ENCODE measurements at regions not wholly inside any gene's neighbourhood (a gene's known extent, or its start where the extent isn't known, plus 50 kb on each side); places are given as distances from the start of the nearest gene placed in this dataset.

DNA sequence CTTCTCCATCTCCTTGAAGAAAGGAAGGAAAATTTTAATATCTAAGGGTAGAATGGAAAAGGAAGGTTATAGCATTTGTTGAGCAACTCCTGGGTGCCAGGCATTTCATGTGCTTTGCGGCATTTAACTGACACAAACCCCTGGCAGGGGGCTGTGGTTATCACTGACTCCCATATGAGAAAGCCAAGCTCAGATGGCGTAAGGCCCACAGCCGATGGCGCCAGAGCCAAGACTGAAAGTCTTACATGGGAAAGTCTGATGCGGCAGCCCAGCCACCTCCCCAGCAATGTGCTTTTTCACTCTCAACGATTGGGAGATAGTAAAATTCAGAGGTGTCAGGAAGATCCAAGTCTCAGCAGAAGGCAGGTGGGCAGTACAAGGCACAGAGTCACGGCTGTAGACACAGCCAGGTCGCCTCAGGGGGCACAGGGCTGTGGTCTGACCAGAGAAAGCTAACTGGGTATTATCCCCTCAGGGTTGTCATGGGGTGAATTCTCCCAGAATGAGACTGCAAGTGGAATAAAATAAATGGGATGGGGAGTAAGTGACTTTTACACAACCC, 324.2 kb upstream of the NCKAP5 start:
- no peak overlapping the region for H2BK120ac ChIP-seq (replicated peaks; ENCODE audit: low read depth, low read length)
- H3K14ac ChIP-seq (ENCODE audit: insufficient read length) = no peak overlapping the region
- H3K4ac ChIP-seq (replicated peaks; ENCODE audit: insufficient read length, low read depth, low read length) = no peak overlapping the region
- no peak overlapping the region for H3K23ac ChIP-seq (ENCODE audit: insufficient read length)
- H2BK12ac ChIP-seq (ENCODE audit: low read depth, low read length) = no peak overlapping the region
- H2BK5ac ChIP-seq (ENCODE audit: low read depth, low read length) = no peak overlapping the region
- POLR2A ChIA-PET (ENCODE audit: partially characterized antibody) = no interaction called here
- no peak overlapping the region for H3K18ac ChIP-seq (ENCODE audit: extremely low read depth, low read length)
- H3K4me2 ChIP-seq (ENCODE audit: insufficient read depth in 1 of 2, low read depth in 2 of 2, low read length in 2 of 2) = no peak overlapping the region
- no peak overlapping the region for H3K27ac ChIP-seq (ENCODE audit: low read depth, low read length)
- H4K8ac ChIP-seq (ENCODE audit: extremely low read depth, insufficient read depth, low read length) = no peak overlapping the region
- no peaks in the 10 kb centered on the region; a peak in 1 of 7 replicates for H3K4me1 ChIP-seq (replicated peaks in 1 of 4; ENCODE audit: control insufficient read depth in 3 of 4, insufficient read depth in 4 of 4, low read length in 3 of 4)
- no peak overlapping the region for H2AFZ ChIP-seq (ENCODE audit: low read length)
- H3K23me2 ChIP-seq (ENCODE audit: low read depth, low read length) = no peaks in the 10 kb centered on the region
- FAIRE-seq = no peak
- H3K9me3 ChIP-seq (ENCODE audit: insufficient read depth in 2 of 2, low read depth in 1 of 2, low read length in 1 of 2) = peaks cover 0 to 5% of the 10 kb centered on the region in 2 experiments; a peak in 2 of 4 replicates
- H3K79me2 ChIP-seq (ENCODE audit: control insufficient read depth in 1 of 2, insufficient read depth in 2 of 2, low read length in 2 of 2) = no peaks in the 10 kb centered on the region
- H3K27me3 ChIP-seq (replicated peaks in 1 of 4; ENCODE audit: control insufficient read depth in 3 of 4, extremely low read depth in 1 of 4, insufficient read depth in 3 of 4, low read length in 3 of 4) = no peaks in the 10 kb centered on the region
- no peak for DNase-seq (ENCODE audit: low read depth in 1 of 2, low spot score in 2 of 2)
- no peak overlapping the region for H4K5ac ChIP-seq (ENCODE audit: insufficient read length, low read depth, low read length)
- H3K56ac ChIP-seq (replicated peaks; ENCODE audit: insufficient read length, low read depth, low read length) = no peak overlapping the region
- no peak overlapping the region for H4K91ac ChIP-seq (replicated peaks; ENCODE audit: insufficient read length, low read length)
- H3K36me3 ChIP-seq (ENCODE audit: control insufficient read depth in 2 of 4, insufficient read depth in 4 of 4, low read length in 3 of 4) = no peaks in the 10 kb centered on the region
- no peaks in the 10 kb centered on the region for H3K79me1 ChIP-seq (ENCODE audit: low read depth, low read length)
- no peak overlapping the region for H2BK15ac ChIP-seq (ENCODE audit: low read length)
- H3K9ac ChIP-seq (replicated peaks in 1 of 4; ENCODE audit: extremely low read depth in 1 of 4, low read depth in 3 of 4, low read length in 3 of 4) = no peak overlapping the region
- no peak overlapping the region for H3K4me3 ChIP-seq (ENCODE audit: extremely low read depth in 1 of 4, insufficient read depth in 2 of 4, low read depth in 3 of 4, low read length in 4 of 4)
- 87% methylated on average over 8 of the region's 8 CpGs; no CpG with 5 or more reads in 1 of the 2 experiments for WGBS, 2 experiments (ENCODE audit: extremely low coverage in 1 of 2, insufficient coverage in 1 of 2, insufficient read length in 1 of 2, insufficient replicate concordance in 2 of 2, low coverage in 1 of 2, low lambda C conversion rate in 2 of 2, missing lambda C conversion rate in 1 of 2)
- no peak overlapping the region for H2BK20ac ChIP-seq (ENCODE audit: low read length)
- H2AK5ac ChIP-seq (ENCODE audit: low read depth, low read length) = no peak overlapping the region
- no peaks in the 10 kb centered on the region for H4K20me1 ChIP-seq (replicated peaks in 1 of 2; ENCODE audit: control insufficient read depth in 1 of 2, insufficient read depth in 2 of 2, low read length in 2 of 2)
- CTCF ChIA-PET (ENCODE audit: partially characterized antibody) = interaction anchor here (0.6 kb wide), 1 partner anchor 182 kb away, joined by 3 read pairs; no protein-coding TSS in a partner anchor
- TF ChIP-seq BCL11A (IDR thresholded peaks at IDR 0.05; ENCODE audit: low read depth in 2 of 2, low read length in 2 of 2) (no peak), MAFK (IDR thresholded peaks at IDR 0.05; ENCODE audit: low read depth, low read length) (no peak), PHF8 (conservative IDR thresholded peaks at IDR 0.05; ENCODE audit: low read depth, low read length) (no peak), EGR1 (IDR thresholded peaks at IDR 0.05; ENCODE audit: borderline replicate concordance, low read depth, low read length) (no peak), ASH2L (IDR thresholded peaks at IDR 0.05; ENCODE audit: low read length) (no peak), CBX5 (IDR thresholded peaks at IDR 0.05; ENCODE audit: low read depth, low read length) (no peak), TAF7 (optimal IDR thresholded peaks at IDR 0.05; ENCODE audit: borderline replicate concordance, low read depth, low read length) (no peak), TEAD4 (IDR thresholded peaks at IDR 0.05; ENCODE audit: low read depth, low read length) (no peak), YY1 (IDR thresholded peaks at IDR 0.05; ENCODE audit: low read depth, low read length) (no peak), NRF1 (IDR thresholded peaks at IDR 0.05; ENCODE audit: low read depth, low read length) (no peak), KDM1A (IDR thresholded peaks at IDR 0.05; ENCODE audit: borderline replicate concordance, low read length) (no peak), RFX5 (IDR thresholded peaks at IDR 0.05; ENCODE audit: borderline replicate concordance, low read depth, low read length) (no peak)
- TF ChIP-seq, protein P1, sequence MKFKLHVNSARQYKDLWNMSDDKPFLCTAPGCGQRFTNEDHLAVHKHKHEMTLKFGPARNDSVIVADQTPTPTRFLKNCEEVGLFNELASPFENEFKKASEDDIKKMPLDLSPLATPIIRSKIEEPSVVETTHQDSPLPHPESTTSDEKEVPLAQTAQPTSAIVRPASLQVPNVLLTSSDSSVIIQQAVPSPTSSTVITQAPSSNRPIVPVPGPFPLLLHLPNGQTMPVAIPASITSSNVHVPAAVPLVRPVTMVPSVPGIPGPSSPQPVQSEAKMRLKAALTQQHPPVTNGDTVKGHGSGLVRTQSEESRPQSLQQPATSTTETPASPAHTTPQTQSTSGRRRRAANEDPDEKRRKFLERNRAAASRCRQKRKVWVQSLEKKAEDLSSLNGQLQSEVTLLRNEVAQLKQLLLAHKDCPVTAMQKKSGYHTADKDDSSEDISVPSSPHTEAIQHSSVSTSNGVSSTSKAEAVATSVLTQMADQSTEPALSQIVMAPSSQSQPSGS (IDR thresholded peaks at IDR 0.05; ENCODE audit: low read length) = no peak

Measured in H1 (cell line).